GM19455 (cell line): ENCODE measurements at regions not wholly inside any gene's neighbourhood (a gene's known extent, or its start where the extent isn't known, plus 50 kb on each side); places are given as distances from the start of the nearest gene placed in this dataset.
"Not testable (repeated sequence)": the region's sequence is repeated elsewhere in the genome, so short reads cannot be mapped to it uniquely, and the experiment has no call there.

ENCODE experiments used
- ATAC-seq: cut with Tn5 transposase; IDR thresholded peaks from one replicate; pipeline ENCODE4 v1.9.1; 2021; ENCODE audit not compliant: unreplicated experiment

DNA sequence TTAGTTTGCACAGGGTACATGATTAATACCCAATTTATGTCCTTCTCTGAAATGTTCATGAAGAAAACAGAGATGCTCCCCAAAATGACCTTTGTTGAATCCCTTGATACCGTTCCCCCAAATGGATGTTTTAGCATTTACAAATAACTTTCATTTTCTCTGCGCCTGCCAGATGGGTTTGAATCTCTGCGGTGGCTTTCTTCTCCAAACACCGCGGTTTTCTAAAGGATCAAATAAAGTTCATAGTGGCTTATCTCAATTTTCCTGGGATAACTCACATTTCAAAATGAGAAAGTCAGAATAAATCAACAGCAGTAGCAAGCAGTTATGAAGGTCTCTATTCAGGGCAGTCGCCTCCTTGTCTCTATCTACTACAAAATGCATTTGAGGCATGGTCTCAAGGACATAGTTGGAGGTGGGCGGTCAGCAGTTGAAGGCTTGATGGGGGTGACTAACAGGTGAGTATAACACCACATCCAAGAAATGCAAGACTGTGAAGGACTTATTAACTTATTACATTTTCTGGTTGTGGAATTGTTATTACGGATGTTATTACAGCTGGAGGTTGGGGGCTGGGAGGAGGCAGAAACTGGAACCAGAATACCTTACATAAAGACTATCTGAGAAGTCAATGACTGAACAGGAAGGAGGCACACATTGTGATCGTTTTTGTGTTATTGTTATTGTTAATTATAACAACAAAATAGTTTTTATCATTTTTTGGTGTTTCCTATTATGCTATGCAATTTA lies 1513.3 kb downstream of the FAM181B start:
- no peak for ATAC-seq

GRCh38 chr11:81219661-81220060 lies 1514.0 kb downstream of the FAM181B start:
- ATAC-seq: no peak

DNA sequence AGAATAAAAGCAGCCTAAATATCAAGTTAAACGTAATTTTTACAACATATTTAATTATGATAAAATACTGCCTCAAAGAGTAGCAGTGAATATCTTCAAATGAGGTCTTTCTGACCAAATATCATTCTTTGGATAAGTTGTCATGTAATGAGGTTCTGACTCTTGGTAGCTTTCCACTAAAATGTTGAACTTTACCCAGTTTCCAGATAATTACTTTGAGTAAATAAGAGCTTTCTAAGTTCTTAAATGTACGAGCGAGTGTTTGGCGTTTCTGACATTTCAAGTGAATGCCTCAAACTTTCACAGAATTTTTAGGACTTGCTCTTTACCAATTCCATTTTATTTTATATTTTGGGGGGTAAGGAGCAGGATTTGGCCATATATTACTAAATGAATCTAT lies 1515.2 kb downstream of the FAM181B start:
- no peak for ATAC-seq

DNA sequence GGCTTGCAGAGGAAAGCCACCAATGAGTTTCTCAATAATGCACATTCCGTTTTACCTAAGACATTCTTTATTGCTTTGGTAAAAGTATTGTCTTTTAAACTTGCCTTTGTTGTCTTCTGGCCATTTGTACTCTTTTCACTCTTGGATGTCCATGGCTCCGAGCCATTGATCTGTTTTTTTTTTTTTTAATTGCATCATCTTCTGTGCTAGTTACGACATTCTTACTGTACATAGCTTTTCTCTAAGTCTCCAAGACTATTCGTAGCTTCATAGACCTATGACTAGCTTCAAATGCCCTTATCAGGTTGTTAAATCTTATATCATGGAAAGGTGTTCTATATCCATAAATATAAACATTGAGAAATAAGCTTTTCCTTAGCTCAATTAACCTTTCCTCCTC lies 1522.6 kb downstream of the FAM181B start:
- no peak for ATAC-seq

DNA sequence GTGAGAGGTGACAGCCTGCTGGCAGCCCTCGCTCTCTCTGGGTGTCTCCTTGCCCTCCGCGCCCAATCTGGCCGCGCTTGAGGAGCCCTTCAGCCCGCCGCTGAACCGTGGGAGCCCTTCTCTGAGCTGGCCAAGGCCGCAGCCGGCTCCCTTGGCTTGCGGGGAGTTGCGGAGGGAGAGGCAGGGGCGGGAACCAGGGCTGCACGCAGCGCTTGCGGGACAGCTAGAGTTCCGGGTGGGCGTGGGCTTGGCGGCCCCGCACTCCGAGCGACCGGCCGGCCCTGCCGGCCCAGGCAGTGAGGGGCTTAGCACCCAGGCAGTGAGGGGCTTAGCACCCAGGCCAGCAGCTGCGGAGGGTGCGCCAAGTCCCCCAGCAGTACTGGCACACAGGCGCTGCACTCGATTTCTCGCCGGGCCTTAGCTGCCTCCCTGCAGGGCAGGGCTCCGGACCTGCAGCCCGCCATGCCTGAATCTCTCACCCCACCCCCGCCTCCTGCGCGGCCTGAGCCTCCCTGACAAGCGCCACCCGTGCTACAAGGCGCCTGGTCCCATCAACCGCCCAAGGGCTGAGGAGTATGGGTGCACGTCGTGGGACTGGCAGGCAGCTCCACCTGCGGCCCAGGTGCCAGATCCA lies 1526.1 kb downstream of the FAM181B start:
- ATAC-seq: no peak

- no peak for ATAC-seq
Measured at GRCh38 chr11:81203876-81204275, 1529.8 kb downstream of the FAM181B start.

GRCh38 chr11:81197396-81197795 lies 1536.3 kb downstream of the FAM181B start:
- ATAC-seq: no peak

DNA sequence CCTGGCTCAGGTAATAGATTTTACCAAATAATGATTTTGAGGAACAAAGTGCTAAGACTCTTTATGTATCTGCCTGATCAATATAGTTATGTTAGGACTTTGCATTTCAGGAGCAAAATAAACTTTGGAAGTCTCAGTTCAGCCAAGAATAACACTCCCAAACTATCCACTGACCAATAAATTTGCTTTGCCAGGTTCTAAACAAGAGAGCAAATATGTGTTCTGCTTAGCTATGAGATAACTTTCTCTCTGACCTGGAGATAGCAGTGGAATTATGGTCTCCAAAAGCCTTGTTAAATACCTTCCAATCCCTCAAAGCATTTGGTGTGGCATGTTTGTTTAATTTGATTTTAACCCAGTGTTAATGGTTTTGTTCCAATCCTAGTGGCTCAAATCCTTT lies 1541.1 kb downstream of the FAM181B start:
- no peak for ATAC-seq

- no peak for ATAC-seq
Measured at GRCh38 chr11:81190546-81190945, 1543.1 kb downstream of the FAM181B start.

DNA sequence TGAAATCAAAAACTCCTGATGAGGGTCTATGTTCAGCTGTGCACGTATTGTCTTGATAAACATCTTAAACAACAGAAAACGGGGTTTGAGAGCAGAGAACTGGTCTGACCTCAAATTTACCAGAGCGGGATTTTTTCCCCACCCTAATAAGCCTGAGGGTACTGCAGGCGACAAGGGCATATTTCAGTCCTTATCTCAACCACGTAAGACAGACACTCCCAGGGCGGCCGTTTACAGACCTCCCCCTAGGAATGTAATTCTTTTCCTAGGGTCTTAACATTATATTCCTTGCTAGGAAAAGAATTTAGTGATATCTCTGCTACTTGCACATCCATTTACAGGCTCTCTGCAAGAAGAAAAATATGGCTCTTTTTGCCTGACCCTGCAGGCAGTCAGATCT lies 1546.6 kb downstream of the FAM181B start:
- ATAC-seq: not testable (repeated sequence)

GRCh38 chr11:81174646-81175330 lies 1558.9 kb downstream of the FAM181B start:
- ATAC-seq: no peak

DNA sequence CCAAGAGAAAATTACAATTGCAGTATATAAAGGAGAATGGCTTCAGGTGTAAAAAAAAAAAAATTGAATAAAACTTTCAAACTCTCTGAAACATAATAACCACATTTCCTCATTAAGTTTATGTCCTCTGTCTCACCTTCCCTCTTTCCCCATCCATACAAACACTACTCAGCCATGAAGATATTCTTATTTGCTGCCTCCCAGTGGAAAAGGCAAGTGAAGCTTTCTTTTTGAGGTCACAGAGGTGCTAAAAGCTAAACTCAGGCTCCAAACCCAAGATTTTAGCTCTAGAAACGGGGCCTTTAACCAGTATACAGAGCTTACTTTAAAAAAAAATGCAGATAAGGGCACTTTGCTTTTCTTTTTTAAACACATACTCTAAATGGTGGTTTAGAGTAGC lies 1568.5 kb downstream of the FAM181B start:
- ATAC-seq: no peak

DNA sequence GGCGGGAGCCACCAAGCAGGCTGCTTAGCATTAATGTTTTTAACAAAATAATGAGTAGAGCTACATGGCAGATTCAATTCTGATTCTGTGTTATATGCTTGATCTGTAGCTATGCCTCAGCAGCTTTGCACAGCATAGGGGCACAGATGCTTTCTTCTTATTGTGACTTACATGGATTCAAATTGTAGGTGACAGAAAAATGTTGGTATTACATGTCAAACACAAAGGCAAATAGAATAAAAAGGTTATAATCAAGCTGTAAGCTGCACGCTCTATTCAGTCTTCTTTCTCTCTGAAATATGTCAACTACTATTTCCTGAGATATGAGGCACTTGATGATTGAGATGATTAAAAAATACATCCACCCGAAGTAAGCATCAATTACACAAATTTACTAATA lies 1573.8 kb downstream of the FAM181B start:
- ATAC-seq: no peak

DNA sequence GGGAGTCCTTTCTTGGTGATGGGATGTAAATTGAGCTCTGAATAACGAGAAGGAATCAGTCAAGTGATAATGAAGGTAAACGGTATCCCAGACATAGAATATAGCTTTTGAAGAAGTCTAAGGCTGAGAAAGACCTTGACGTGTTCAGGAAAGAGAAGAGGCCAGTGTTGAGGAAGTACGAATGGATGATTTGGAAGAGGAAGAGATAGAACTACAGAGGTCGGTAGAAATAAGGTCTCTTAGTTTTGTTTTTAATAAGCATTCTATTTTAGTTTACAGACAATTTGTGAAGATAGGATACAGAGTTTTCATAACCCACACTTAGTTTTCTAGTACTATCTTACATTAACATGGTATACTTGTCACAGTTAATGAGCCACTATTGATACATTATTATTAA lies 1598.1 kb downstream of the FAM181B start:
- ATAC-seq: no peak

GRCh38 chr11:81129618-81130017 lies 1604.0 kb downstream of the FAM181B start:
- ATAC-seq: no peak

GRCh38 chr11:81112718-81113117 lies 1620.9 kb downstream of the FAM181B start:
- ATAC-seq: no peak

GRCh38 chr11:81104051-81104450 lies 1629.6 kb downstream of the FAM181B start:
- no peak for ATAC-seq

DNA sequence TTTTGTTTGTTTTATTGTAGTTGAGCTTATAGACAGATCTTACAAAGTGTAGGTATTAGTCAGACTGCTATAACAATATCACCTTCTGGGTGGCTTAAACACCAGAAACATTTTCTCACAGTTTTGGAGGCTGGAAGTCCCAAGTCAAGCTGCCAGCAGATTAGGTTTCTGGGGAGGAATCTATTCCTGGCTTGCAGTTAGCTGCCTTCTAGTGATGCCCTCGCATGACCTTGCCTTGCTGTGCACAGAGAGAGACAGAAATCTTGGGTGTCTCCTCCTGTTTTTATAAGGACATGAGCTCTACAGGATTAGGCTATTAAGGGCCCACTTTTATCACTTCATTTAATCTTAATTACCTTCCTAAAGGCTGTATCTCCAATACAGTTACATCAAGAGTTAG lies 1635.2 kb downstream of the FAM181B start:
- no peak for ATAC-seq

DNA sequence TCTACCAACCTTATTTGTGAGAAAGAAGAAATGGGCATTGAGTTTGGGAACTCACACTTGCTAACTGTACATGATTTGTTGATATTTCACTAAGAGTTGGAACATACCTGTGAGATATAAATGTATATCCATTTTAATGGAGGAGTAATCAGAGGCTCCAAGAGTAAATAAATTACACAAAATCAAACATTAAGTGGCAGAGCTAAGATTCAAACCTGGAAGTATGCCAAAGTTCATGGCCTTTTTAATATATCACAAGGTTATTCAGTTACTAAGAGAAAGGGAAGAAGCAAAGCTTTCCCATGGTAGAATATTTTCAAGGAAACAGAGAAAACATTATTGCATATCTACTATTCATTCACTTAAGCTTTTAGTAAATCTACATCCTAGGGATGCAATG lies 1641.1 kb downstream of the FAM181B start:
- no peak for ATAC-seq

DNA sequence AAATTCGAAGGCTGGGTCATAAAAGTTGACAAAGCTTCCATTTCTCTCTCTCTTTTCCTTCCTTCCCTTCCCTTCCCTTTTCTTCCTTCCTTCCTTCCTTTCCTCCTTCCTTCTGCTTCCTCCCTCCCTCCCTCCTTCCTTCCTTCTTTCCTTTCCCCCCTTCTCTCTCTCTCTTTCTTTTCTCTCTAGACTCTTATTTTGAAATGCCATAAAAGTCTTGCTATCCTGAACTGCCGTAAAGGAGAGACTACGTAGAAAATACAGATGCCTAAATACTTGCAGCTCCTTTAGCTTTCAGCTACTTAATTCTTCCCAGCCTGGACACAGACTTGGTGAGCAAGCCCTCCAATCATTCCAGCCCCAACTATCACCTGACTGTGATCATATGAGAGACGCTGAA lies 1644.4 kb downstream of the FAM181B start:
- ATAC-seq: no peak

GRCh38 chr11:81080476-81080875 lies 1639.6 kb upstream of the TENM4 start:
- no peak for ATAC-seq

GRCh38 chr11:81072273-81072672 lies 1631.4 kb upstream of the TENM4 start:
- no peak for ATAC-seq
